SK-N-MC (cell line): ENCODE measurements at regions not wholly inside any gene's neighbourhood (a gene's known extent, or its start where the extent isn't known, plus 50 kb on each side); places are given as distances from the start of the nearest gene placed in this dataset.

Source experiments
- FOXP2 ChIP-seq: optimal IDR thresholded peaks from 2 replicates; pipeline ENCODE3; 2011; ENCODE audit warnings: mild to moderate bottlenecking, moderate library complexity; ENCODE audit not compliant: insufficient read depth; ENCODE audit errors: extremely low read length, control extremely low read depth
- POLR2AphosphoS5 ChIP-seq: IDR thresholded peaks from 2 replicates; pipeline ENCODE4 v1.6.1; 2012; ENCODE audit warnings: mild to moderate bottlenecking, low read depth, low read length, borderline replicate concordance

GRCh38 chr2:59353306-59353921, 1112.3 kb upstream of the FANCL start:
- no peak for TF ChIP-seq FOXP2
- TF ChIP-seq POLR2AphosphoS5, result no peak
